HG03045 (cell line): ENCODE measurements at regions not wholly inside any gene's neighbourhood (a gene's known extent, or its start where the extent isn't known, plus 50 kb on each side); places are given as distances from the start of the nearest gene placed in this dataset.

ENCODE experiments used
- ATAC-seq: cut with Tn5 transposase; IDR thresholded peaks from one replicate; pipeline ENCODE4 v1.9.1; 2021; ENCODE audit warnings: mild to moderate bottlenecking, moderate library complexity; ENCODE audit not compliant: unreplicated experiment

DNA sequence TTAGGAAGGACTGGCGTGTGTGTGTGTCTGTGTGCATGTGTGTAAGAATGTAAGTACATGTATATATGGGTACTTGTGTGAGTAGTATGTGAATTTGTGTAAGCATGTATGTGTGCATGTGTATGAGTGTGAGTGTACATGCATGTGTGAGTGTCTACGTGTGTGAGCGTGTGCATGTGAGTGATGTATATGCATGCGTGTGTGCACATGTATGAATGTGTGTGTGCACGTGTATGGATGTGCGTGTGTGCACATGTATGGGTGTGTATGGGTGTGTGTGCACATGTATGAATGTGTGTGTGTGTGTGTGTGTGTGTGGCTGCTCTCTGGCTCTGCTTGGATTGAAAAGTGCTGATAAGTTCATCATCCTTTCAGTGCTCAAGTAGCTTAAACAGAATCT lies 154.5 kb downstream of the TENT4A start:
- ATAC-seq, result no peak

DNA sequence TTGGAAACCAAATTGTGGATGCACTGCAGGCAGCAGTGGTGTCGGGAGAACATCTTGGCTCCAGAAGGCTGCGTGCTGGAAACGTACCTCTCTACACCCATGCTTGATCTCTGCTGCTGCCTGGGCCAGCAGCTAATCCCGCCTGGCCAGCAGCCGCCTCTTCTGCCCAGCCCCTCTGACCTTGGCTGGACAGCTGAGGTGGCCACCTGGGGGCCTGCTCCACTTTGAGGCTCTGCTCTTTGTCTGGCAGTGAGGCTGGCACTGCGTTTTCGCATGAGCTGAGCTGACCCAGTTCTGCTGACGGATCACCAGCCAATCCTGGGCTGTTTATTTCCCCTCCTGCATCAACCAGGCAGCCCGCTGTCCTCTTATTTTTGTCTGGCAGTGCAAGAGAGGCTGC lies 154.9 kb downstream of the TENT4A start:
- no peak for ATAC-seq

DNA sequence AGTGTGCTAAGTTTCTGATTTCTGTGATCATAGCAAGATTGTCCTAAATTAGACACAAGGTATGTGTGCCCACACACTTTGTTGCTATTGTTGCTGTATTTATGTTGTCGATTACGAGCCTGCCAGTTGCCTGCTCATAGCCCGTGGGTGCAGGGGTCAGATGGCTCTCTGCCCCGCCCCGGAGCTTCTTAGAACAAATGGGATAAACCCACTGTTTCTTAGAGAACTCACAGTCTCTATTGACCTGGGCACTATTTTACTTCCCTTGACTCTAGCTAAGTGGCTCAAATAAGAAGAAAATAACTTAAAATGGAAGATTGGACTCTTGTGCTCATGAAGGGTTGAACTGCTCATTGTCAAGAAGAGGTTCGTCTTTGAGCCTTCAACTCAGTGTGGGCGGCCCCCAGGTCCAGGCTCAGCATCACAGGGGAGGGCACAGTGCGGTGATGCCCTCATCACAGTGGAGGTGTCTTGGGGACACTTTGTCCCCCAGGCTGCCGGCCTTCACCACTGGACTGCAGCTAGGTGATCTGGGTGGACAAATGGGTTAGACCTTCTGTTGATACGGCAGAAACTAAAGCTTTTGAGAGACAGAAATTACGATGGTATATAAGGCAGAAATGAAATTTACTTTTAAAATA lies 155.5 kb downstream of the TENT4A start:
- ATAC-seq, result no peak

DNA sequence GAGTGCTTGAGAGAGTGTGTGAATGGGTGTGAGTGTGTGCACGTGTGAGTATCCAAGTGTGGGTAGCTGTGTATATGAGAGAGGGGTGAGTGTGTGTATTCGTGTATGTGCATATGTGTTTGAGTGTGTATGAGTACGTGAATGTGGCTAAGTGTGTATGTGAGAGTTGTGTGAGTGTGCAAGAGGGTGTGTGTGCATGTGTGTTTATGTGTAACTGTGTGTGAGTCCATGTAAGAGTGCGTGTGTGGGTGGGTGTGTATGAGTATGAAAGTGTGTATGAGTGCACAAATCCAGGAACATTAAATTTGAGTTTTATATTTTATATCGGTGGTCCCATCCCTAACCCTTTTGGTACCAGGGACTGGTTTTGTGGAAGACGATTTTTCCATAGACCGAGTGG lies 156.4 kb downstream of the TENT4A start:
- no peak for ATAC-seq

DNA sequence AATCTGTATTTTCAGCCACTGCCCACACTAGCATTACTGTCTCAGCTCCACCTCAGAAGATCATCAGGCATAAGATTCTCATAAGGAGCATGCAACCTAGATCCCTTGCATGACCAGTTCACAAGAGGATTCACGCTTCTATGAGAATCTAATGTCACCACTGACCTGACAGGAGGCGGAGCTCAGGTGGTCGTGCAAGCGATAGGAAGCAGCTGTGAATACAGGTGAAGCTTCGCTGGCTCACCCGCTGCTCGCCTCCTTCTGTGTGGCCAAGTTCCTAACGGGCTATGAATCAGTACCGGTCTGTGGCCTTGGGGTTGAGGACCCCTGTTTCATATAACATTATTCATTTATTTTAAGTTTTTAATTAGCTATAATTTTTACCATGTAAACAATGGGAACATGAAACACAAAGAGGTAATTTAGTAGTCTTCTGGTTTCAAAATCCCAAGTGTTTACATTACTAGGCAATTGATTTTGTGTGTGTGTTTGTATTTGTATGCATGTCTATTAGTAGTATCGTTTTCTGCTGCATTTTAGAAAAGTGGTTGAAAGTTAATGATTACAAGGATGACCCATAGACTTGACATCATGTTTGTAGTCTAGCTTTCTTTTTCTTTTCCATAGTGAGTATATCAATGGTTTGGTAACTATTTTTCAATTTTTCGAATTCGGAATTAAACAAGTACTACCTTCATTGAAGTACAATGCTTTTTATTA lies 159.4 kb downstream of the TENT4A start:
- no peak for ATAC-seq

DNA sequence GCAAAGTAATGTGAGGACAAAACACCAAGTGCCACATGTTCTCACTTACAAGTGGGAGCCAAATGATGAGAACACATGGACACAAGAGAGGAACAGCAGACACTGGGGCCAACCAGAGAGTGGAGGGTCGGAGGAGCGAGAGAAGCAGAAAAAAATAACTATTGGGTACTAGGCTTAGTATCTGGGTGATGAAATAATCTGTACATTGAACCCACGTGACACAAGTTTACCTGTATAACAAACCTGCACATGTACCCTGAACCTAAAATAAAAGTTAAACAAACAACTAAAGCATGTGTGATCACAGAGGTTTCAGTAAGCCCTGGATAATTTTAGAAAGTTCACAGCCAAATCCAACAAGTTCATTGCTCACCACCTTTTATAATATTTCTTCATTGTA lies 160.1 kb downstream of the TENT4A start:
- no peak for ATAC-seq

DNA sequence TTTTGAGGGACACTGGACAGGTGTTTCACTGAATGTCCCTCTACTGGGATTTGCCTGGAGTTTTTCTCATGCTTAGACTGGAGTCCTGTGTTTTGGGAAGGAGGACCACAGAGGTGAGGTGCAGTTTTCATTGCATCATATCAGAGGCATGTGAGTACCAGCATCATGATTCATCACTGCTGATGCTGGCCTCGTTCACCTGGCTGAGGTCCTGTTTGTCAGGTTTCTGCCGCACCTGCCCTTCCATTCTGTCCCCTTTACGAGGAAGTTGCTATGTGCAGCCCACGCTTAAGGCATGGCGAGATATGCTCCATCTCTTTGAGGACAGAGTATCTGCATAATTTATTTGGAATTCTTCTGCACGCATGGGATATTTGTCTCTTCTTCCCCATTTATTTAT lies 162.1 kb downstream of the TENT4A start:
- no peak for ATAC-seq

- no peak for ATAC-seq
Observed at GRCh38 chr5:6877986-6878828, 165.0 kb downstream of the TENT4A start.

DNA sequence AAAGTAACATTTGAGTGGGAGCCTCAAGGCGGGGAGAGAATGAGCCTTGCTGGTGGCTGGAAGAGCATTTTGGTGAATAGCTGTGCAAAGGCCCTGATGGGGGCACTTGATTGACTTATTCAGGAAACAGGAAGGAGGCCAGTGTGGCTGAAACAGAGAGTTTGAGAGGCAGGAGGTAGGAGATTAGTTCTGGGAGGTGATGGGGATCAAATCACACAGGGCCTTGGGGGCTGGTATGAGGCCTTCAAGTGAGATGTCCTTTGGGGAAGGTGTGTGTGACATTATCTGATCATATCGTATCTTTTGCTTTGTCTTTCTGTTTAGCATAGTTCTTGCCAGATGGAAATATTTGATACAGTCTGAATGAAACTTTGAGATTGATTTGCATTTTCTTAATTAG lies 172.3 kb downstream of the TENT4A start:
- ATAC-seq, result no peak

- ATAC-seq, result no peak
Observed at GRCh38 chr5:6886866-6887265, 173.6 kb downstream of the TENT4A start.

GRCh38 chr5:6889030-6889429 lies 175.8 kb downstream of the TENT4A start:
- ATAC-seq, result no peak

DNA sequence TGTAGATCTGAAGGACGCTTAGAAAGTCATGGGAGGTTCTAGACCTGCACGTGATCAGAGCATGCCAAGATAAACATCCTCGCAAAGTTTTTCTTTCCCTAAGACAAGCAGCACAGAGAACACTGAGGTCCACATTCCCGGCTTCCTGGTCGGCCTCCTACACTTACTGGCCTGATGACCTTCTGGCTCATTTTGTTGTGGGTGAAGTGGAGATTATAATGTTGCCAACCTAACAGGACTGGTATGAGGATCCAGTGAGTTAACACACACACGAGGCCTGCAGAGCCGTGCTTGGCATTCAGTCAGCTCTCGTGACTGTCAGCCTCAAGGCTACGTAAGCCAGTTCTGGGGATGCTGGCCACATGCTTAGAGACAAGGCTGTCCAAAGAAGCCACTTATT lies 186.0 kb downstream of the TENT4A start:
- no peak for ATAC-seq

DNA sequence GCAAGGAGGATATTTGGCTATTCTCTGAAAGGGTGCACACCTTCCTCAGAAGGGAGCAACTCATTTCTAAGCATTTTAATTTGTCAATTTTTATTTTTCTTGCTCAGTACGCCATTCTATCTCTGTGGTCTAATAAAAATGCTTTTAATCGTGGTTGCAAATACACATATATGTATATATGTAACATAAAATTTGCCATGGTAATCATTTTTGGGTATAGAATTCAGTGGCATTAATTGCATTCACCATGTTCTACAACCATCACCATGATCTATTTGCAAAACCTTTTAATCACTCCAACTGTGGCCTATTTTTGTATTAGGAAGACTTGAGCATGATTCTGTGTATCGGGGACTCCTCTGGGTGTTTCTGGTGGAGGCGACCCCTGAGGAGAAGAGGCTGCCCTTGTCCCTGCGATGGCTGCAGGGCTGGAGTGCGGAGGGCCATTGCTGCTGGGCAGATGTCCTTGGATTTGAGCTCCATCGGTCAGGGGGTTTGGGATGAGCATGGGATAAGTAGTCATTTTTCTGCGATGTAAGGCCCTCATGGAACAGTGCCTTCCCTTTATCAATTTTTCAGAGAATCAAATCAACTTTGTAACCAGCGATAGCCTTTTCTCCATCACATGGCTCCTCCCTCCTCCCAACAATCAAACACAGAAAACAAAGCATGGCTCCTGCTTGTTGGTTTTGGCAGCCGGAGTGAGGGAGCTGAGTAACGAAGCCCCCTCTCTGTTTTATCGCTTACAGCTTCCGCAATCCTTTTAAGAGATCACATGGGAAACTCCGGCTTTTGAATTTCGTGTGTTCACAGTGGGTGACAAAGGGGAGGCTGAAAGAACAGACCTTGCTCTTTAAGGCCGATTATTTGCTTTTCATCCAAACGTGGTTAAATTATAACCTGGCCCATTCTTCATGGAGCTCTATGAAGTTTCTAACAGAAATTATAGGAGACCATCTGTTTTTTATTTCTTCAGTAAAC lies 187.3 kb downstream of the TENT4A start:
- ATAC-seq, result no peak

GRCh38 chr5:6902094-6902493 lies 188.9 kb downstream of the TENT4A start:
- ATAC-seq, result no peak

DNA sequence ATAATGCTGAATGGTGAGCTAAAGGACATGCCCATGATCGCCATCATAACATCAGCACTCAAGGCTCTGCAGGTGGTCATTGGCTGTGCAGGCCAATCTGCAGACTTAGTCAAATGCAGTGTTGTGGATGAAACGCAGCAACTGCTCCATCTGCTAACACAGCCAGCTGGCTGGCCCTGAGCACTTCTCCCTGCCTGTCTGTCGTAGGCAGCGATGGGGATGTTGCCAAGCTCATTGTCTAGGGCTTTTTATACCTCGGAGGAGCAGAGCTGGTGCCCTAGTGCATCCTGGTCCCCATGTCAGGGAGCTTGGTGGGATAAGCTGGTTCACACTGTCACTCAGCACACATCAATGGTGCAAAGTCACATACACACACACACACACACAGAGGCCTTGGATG lies 189.4 kb downstream of the TENT4A start:
- no peak for ATAC-seq

- no peak for ATAC-seq
Observed at GRCh38 chr5:6903934-6904333, 190.7 kb downstream of the TENT4A start.

DNA sequence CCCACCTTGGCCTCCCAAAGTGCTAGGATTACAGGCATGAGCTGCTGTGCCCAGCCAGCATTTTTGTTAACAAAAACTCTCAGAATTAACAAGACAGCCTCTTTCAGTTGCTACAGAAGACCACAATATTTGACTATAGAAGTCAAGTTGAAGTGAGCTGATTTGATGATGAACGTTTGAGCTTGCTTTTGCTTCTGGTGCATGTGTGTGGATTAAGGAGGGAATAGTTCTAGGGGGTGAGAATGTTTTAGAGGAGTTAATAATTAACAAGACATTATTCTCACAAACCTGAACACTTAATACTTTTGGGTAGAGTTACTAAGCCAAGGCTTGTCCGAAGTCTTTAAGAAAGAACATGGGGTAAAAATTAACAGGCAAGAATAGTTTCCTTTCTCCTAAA lies 191.6 kb downstream of the TENT4A start:
- no peak for ATAC-seq

- ATAC-seq, result no peak
Observed at GRCh38 chr5:6905423-6905822, 192.2 kb downstream of the TENT4A start.

DNA sequence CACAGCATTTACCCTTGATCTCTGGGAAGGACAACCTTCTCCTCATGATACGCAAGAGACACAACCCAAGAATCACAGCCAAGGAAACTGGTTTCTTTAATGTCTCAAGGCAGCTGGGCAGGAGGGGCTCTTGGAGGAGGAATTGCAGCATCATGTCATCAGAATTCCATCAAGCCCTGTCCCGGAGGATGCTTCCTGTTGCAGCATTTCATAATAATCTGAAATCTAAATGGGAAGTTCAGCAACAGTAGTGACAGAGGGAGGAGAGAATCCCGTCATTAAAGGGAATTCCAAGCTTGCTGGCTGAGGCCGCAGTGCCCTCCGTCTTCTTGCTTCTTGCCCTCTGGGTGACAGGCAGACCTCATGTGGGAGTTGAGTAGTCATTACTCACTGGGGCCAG lies 192.7 kb downstream of the TENT4A start:
- no peak for ATAC-seq

GRCh38 chr5:6907320-6907918 lies 194.2 kb downstream of the TENT4A start:
- no peak for ATAC-seq
